ENCODE measurements at regions not wholly inside any gene's neighbourhood (a gene's known extent, or its start where the extent isn't known, plus 50 kb on each side); places are given as distances from the start of the nearest gene placed in this dataset.

DNA sequence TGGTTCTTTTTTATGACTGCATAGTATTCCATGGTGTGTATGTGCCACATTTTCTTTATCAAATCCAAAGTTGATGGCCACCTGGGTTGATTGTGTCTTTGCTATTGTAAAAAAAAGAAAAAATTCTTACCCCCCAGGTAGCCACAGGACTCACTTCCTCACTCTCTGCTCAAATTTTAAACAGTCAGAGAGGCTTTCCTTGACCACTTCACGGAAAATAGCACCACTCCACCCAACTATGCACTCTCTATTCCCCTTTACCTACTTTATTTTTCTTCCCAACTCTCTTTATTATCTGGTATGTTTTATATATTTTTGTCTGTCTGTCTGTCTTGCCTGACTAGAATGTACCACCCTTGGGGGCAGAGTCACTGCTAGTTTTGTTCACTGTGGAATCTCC, 205.3 kb downstream of the BTG1 start:
- no peaks in the 10 kb centered on the region for H3K27me3 ChIP-seq (ENCODE audit: control insufficient read depth in 4 of 4, insufficient read depth in 4 of 4, low read length in 3 of 4)
- TF ChIP-seq GABPA (IDR thresholded peaks at IDR 0.05 in 1 of 2, conservative IDR thresholded peaks at IDR 0.05 in 1 of 2) (no peak), RAD21 (IDR thresholded peaks at IDR 0.05) (no peak), YY1 (IDR thresholded peaks at IDR 0.05) (no peak), FOXA1 (IDR thresholded peaks at IDR 0.05) (no peak), RXRA (IDR thresholded peaks at IDR 0.05) (no peak), HNF4G (IDR thresholded peaks at IDR 0.05) (no peak), HNF4A (conservative IDR thresholded peaks at IDR 0.05) (no peak), NR2F2 (IDR thresholded peaks at IDR 0.05) (no peak), SP1 (IDR thresholded peaks at IDR 0.05) (no peak)
- TF ChIP-seq, protein P1, sequence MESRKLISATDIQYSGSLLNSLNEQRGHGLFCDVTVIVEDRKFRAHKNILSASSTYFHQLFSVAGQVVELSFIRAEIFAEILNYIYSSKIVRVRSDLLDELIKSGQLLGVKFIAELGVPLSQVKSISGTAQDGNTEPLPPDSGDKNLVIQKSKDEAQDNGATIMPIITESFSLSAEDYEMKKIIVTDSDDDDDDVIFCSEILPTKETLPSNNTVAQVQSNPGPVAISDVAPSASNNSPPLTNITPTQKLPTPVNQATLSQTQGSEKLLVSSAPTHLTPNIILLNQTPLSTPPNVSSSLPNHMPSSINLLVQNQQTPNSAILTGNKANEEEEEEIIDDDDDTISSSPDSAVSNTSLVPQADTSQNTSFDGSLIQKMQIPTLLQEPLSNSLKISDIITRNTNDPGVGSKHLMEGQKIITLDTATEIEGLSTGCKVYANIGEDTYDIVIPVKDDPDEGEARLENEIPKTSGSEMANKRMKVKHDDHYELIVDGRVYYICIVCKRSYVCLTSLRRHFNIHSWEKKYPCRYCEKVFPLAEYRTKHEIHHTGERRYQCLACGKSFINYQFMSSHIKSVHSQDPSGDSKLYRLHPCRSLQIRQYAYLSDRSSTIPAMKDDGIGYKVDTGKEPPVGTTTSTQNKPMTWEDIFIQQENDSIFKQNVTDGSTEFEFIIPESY (IDR thresholded peaks at IDR 0.05) = no peak
- TF ChIP-seq, protein P2, sequence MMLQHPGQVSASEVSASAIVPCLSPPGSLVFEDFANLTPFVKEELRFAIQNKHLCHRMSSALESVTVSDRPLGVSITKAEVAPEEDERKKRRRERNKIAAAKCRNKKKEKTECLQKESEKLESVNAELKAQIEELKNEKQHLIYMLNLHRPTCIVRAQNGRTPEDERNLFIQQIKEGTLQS (IDR thresholded peaks at IDR 0.05) = no peak
- TF ChIP-seq, protein P3, sequence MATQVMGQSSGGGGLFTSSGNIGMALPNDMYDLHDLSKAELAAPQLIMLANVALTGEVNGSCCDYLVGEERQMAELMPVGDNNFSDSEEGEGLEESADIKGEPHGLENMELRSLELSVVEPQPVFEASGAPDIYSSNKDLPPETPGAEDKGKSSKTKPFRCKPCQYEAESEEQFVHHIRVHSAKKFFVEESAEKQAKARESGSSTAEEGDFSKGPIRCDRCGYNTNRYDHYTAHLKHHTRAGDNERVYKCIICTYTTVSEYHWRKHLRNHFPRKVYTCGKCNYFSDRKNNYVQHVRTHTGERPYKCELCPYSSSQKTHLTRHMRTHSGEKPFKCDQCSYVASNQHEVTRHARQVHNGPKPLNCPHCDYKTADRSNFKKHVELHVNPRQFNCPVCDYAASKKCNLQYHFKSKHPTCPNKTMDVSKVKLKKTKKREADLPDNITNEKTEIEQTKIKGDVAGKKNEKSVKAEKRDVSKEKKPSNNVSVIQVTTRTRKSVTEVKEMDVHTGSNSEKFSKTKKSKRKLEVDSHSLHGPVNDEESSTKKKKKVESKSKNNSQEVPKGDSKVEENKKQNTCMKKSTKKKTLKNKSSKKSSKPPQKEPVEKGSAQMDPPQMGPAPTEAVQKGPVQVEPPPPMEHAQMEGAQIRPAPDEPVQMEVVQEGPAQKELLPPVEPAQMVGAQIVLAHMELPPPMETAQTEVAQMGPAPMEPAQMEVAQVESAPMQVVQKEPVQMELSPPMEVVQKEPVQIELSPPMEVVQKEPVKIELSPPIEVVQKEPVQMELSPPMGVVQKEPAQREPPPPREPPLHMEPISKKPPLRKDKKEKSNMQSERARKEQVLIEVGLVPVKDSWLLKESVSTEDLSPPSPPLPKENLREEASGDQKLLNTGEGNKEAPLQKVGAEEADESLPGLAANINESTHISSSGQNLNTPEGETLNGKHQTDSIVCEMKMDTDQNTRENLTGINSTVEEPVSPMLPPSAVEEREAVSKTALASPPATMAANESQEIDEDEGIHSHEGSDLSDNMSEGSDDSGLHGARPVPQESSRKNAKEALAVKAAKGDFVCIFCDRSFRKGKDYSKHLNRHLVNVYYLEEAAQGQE (IDR thresholded peaks at IDR 0.05) = no peak
- TF ChIP-seq, protein P4, sequence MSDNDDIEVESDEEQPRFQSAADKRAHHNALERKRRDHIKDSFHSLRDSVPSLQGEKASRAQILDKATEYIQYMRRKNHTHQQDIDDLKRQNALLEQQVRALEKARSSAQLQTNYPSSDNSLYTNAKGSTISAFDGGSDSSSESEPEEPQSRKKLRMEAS (IDR thresholded peaks at IDR 0.05) = no peak
- H3K9ac ChIP-seq (ENCODE audit: low read depth in 1 of 2, low read length in 2 of 2) = no peak overlapping the region
- no peaks in the 10 kb centered on the region for H3K9me3 ChIP-seq (ENCODE audit: control insufficient read depth in 4 of 4, low read length in 3 of 4)
- no peak overlapping the region for H3K4me3 ChIP-seq (ENCODE audit: low read depth in 1 of 3, low read length in 3 of 3)
- no peak overlapping the region for H3K27ac ChIP-seq (ENCODE audit: low read depth in 1 of 2, low read length in 2 of 2)
- no peak for DNase-seq (ENCODE audit: low spot score)
- no peaks in the 10 kb centered on the region for H3K4me1 ChIP-seq (ENCODE audit: control insufficient read depth in 4 of 4, insufficient read depth in 4 of 4, low read length in 3 of 4)
- H3K36me3 ChIP-seq (ENCODE audit: control insufficient read depth in 4 of 4, insufficient read depth in 3 of 4, low read depth in 1 of 4, low read length in 3 of 4) = no peaks in the 10 kb centered on the region
- 98% methylated on average over 1 of the region's 1 CpG for WGBS

DNA sequence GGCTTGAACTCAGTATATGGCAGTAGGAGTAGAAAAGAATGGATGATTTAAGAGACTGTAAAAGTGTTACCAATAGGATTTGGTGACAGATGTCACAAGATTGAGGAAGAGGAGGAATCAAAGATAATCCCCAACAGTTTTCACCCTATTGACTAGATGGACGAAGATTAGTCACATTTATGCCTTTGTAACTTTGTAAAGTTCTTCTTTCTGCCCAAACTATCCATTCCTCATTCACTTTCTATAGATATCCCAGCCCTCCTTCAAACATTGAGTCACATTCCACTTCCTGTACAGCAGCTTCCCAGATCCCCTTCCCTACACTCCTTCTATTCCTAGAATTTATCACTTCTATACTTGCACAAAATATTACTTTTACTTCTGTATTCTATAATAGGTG, 207.9 kb downstream of the BTG1 start:
- Histone ChIP-seq H3K4me1 (ENCODE audit: control insufficient read depth in 4 of 4, insufficient read depth in 4 of 4, low read length in 3 of 4) (no peaks in the 10 kb centered on the region), H3K36me3 (ENCODE audit: control insufficient read depth in 4 of 4, insufficient read depth in 3 of 4, low read depth in 1 of 4, low read length in 3 of 4) (no peaks in the 10 kb centered on the region), H3K27me3 (ENCODE audit: control insufficient read depth in 4 of 4, insufficient read depth in 4 of 4, low read length in 3 of 4) (no peaks in the 10 kb centered on the region), H3K27ac (ENCODE audit: low read depth in 1 of 2, low read length in 2 of 2) (no peak overlapping the region), H3K9ac (ENCODE audit: low read depth in 1 of 2, low read length in 2 of 2) (no peak overlapping the region), H3K9me3 (ENCODE audit: control insufficient read depth in 4 of 4, low read length in 3 of 4) (no peaks in the 10 kb centered on the region), H3K4me3 (ENCODE audit: low read depth in 1 of 3, low read length in 3 of 3) (no peak overlapping the region)
- TF ChIP-seq HNF4A (conservative IDR thresholded peaks at IDR 0.05) = no peak
- no peak for TF ChIP-seq FOXA1 (IDR thresholded peaks at IDR 0.05)
- TF ChIP-seq SP1 (IDR thresholded peaks at IDR 0.05) = no peak
- TF ChIP-seq JUND (IDR thresholded peaks at IDR 0.05) = no peak
- no peak for TF ChIP-seq NR2F2 (IDR thresholded peaks at IDR 0.05)
- TF ChIP-seq GABPA (IDR thresholded peaks at IDR 0.05 in 1 of 2, conservative IDR thresholded peaks at IDR 0.05 in 1 of 2) = no peak
- TF ChIP-seq, protein P4 (IDR thresholded peaks at IDR 0.05) = no peak
- TF ChIP-seq, protein P1 (IDR thresholded peaks at IDR 0.05) = no peak
- TF ChIP-seq FOXA2 (IDR thresholded peaks at IDR 0.05) = no peak
- TF ChIP-seq RXRA (IDR thresholded peaks at IDR 0.05) = no peak
- TF ChIP-seq, protein P5, sequence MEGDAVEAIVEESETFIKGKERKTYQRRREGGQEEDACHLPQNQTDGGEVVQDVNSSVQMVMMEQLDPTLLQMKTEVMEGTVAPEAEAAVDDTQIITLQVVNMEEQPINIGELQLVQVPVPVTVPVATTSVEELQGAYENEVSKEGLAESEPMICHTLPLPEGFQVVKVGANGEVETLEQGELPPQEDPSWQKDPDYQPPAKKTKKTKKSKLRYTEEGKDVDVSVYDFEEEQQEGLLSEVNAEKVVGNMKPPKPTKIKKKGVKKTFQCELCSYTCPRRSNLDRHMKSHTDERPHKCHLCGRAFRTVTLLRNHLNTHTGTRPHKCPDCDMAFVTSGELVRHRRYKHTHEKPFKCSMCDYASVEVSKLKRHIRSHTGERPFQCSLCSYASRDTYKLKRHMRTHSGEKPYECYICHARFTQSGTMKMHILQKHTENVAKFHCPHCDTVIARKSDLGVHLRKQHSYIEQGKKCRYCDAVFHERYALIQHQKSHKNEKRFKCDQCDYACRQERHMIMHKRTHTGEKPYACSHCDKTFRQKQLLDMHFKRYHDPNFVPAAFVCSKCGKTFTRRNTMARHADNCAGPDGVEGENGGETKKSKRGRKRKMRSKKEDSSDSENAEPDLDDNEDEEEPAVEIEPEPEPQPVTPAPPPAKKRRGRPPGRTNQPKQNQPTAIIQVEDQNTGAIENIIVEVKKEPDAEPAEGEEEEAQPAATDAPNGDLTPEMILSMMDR (IDR thresholded peaks at IDR 0.05; ENCODE audit: low read depth, low read length, missing input control) = no peak
- TF ChIP-seq RAD21 (IDR thresholded peaks at IDR 0.05) = no peak
- no peak for TF ChIP-seq TAF1 (conservative IDR thresholded peaks at IDR 0.05)
- TF ChIP-seq HNF4G (IDR thresholded peaks at IDR 0.05) = no peak
- no peak for TF ChIP-seq EGR1 (IDR thresholded peaks at IDR 0.05; ENCODE audit: low read depth in 2 of 2)
- TF ChIP-seq, protein P2 (IDR thresholded peaks at IDR 0.05) = no peak
- 92% methylated on average over 1 of the region's 1 CpG for WGBS
- DNase-seq (ENCODE audit: low spot score) = no peak

Measured in liver (tissue), 8 donors.